ENCODE measurements at regions not wholly inside any gene's neighbourhood (a gene's known extent, or its start where the extent isn't known, plus 50 kb on each side); places are given as distances from the start of the nearest gene placed in this dataset.

- intact Hi-C loops (cut with micrococcal nuclease; ENCODE audit: unreplicated experiment) = no loop called here
- TF ChIP-seq CTCF (IDR thresholded peaks at IDR 0.05; ENCODE audit: unreplicated experiment) = no peak
- no TSS peak for BruUV-seq (replicated peaks)
- DNase-seq = no peak
- CTCF ChIA-PET = no interaction called here
- Mint-ChIP-seq H3K4me3 (ENCODE audit: low read depth, unreplicated experiment) (no peak overlapping the region), H3K4me1 (ENCODE audit: low read depth, unreplicated experiment) (no peaks in the 10 kb centered on the region), H3K27ac (ENCODE audit: unreplicated experiment) (no peak overlapping the region), H3K27me3 (ENCODE audit: unreplicated experiment) (no peaks in the 10 kb centered on the region), H3K9me3 (ENCODE audit: low read depth, unreplicated experiment) (no peaks in the 10 kb centered on the region), H3K36me3 (ENCODE audit: insufficient read depth, unreplicated experiment) (no peaks in the 10 kb centered on the region)
Measured at GRCh38 chr15:53310709-53311108, 448.8 kb downstream of the WDR72 start.

- no peaks in the 10 kb centered on the region for H3K36me3 Mint-ChIP-seq (ENCODE audit: insufficient read depth, unreplicated experiment)
- DNase-seq = no peak
- H3K9me3 Mint-ChIP-seq (ENCODE audit: low read depth, unreplicated experiment) = peaks cover 2% of the 10 kb centered on the region
- no TSS peak for BruUV-seq (replicated peaks)
- H3K27ac Mint-ChIP-seq (ENCODE audit: unreplicated experiment) = no peak overlapping the region
- TF ChIP-seq CTCF (IDR thresholded peaks at IDR 0.05; ENCODE audit: unreplicated experiment) = no peak
- H3K4me3 Mint-ChIP-seq (ENCODE audit: low read depth, unreplicated experiment) = no peak overlapping the region
- intact Hi-C loops (cut with micrococcal nuclease; ENCODE audit: unreplicated experiment) = no loop called here
- CTCF ChIA-PET = interaction anchor here (0.6 kb wide), 1 partner anchor 115 kb away, joined by 3 read pairs; no protein-coding TSS in a partner anchor
- H3K27me3 Mint-ChIP-seq (ENCODE audit: unreplicated experiment) = no peaks in the 10 kb centered on the region
- H3K4me1 Mint-ChIP-seq (ENCODE audit: low read depth, unreplicated experiment) = no peaks in the 10 kb centered on the region
Measured at GRCh38 chr15:53307952-53308624, 451.4 kb downstream of the WDR72 start.

- H3K9me3 Mint-ChIP-seq (ENCODE audit: low read depth, unreplicated experiment) = peaks cover 2% of the 10 kb centered on the region
- CTCF ChIA-PET = no interaction called here
- DNase-seq = no peak
- no peak overlapping the region for H3K27ac Mint-ChIP-seq (ENCODE audit: unreplicated experiment)
- intact Hi-C loops (cut with micrococcal nuclease; ENCODE audit: unreplicated experiment) = no loop called here
- H3K36me3 Mint-ChIP-seq (ENCODE audit: insufficient read depth, unreplicated experiment) = no peaks in the 10 kb centered on the region
- H3K27me3 Mint-ChIP-seq (ENCODE audit: unreplicated experiment) = no peaks in the 10 kb centered on the region
- no peak for TF ChIP-seq CTCF (IDR thresholded peaks at IDR 0.05; ENCODE audit: unreplicated experiment)
- H3K4me3 Mint-ChIP-seq (ENCODE audit: low read depth, unreplicated experiment) = no peak overlapping the region
- H3K4me1 Mint-ChIP-seq (ENCODE audit: low read depth, unreplicated experiment) = no peaks in the 10 kb centered on the region
- no TSS peak for BruUV-seq (replicated peaks)
Measured at GRCh38 chr15:53305554-53305953, 453.9 kb downstream of the WDR72 start.

GRCh38 chr15:53305101-53305500 is 454.4 kb downstream of the WDR72 start:
- no TSS peak for BruUV-seq (replicated peaks)
- no peaks in the 10 kb centered on the region for H3K4me1 Mint-ChIP-seq (ENCODE audit: low read depth, unreplicated experiment)
- DNase-seq = no peak
- no peak overlapping the region for H3K4me3 Mint-ChIP-seq (ENCODE audit: low read depth, unreplicated experiment)
- peaks cover 2% of the 10 kb centered on the region for H3K9me3 Mint-ChIP-seq (ENCODE audit: low read depth, unreplicated experiment)
- intact Hi-C loops (cut with micrococcal nuclease; ENCODE audit: unreplicated experiment) = no loop called here
- H3K27me3 Mint-ChIP-seq (ENCODE audit: unreplicated experiment) = no peaks in the 10 kb centered on the region
- CTCF ChIA-PET = no interaction called here
- H3K36me3 Mint-ChIP-seq (ENCODE audit: insufficient read depth, unreplicated experiment) = no peaks in the 10 kb centered on the region
- TF ChIP-seq CTCF (IDR thresholded peaks at IDR 0.05; ENCODE audit: unreplicated experiment) = no peak
- H3K27ac Mint-ChIP-seq (ENCODE audit: unreplicated experiment) = no peak overlapping the region
